HepG2 (cell line): ENCODE measurements at regions not wholly inside any gene's neighbourhood (a gene's known extent, or its start where the extent isn't known, plus 50 kb on each side); places are given as distances from the start of the nearest gene placed in this dataset.

Source experiments
- ATAC-seq: fragments of 200-7000 bp; cut with Tn5 transposase; 3 replicates; pipeline ENCODE4 v1.9.1; 2020; ENCODE audit warnings: mild to moderate bottlenecking, moderate library complexity
- BruUV-seq: library from RNA; stranded (reverse); fragments of 400-500 nt; replicated peaks from 2 replicates; lab custom pipeline; 2021; lab: Mats Ljungman, UMichigan
- CTCF ChIA-PET: fragments of 300-600 bp; formaldehyde crosslinking; extraction: SDS; loops from one replicate; lab custom pipeline; 2021; ENCODE audit warnings: low total read pairs, inconsistent platforms, low intra/inter-chr PET ratio; lab: Yijun Ruan, JAX
- POLR2A ChIA-PET: fragments of 350-600 bp; sonication (Branson Sonifier 250); formaldehyde crosslinking; loops from one replicate; lab custom pipeline; 2020; ENCODE audit warnings: antibody characterized with exemption, inconsistent platforms; lab: Yijun Ruan, JAX
- DNase-seq: peaks from one replicate; pipeline ENCODE4 v3.0.0-alpha.2; 2015; ENCODE audit warnings: low spot score
- FAIRE-seq: peaks from 3 replicates; lab custom pipeline; 2011; peaks lifted over from hg19 to GRCh38; lab: Jason Lieb, UNC
- H2AFZ ChIP-seq: one replicate; pipeline ENCODE4 v1.6.1; 2011; ENCODE audit warnings: low read length, inconsistent platforms
- H3K27ac ChIP-seq: fragments of 300-600 bp; 3 replicates; pipeline ENCODE4 v1.8.0; 2011; ENCODE audit warnings: mixed run types, mild to moderate bottlenecking, mixed read lengths, low read length, inconsistent platforms; ENCODE audit not compliant: insufficient read depth; ENCODE audit errors: extremely low read length
- H3K27me3 ChIP-seq, 2 experiments: fragments of 200-600 bp in 1 of 2; 2 replicates in 1 of 2; 3 replicates in 1 of 2; pipeline versions ENCODE4 v1.6.0 to v1.8.0; 2011; ENCODE audit warnings: low read length in 2 of 2, mild to moderate bottlenecking in 2 of 2, moderate library complexity in 2 of 2, inconsistent platforms in 1 of 2; ENCODE audit not compliant: insufficient read depth in 2 of 2, control insufficient read depth in 1 of 2
- H3K36me3 ChIP-seq, 2 experiments: fragments of 200-600 bp in 1 of 2; replicated peaks in 1 of 2; 2 replicates in 1 of 2; 3 replicates in 1 of 2; pipeline versions ENCODE4 v1.5.1 to v1.8.0; 2011; ENCODE audit warnings: low read length in 2 of 2, inconsistent platforms in 1 of 2; ENCODE audit not compliant: insufficient read depth in 2 of 2, control insufficient read depth in 1 of 2
- H3K4me1 ChIP-seq: 2 replicates; pipeline ENCODE4 v1.5.1; 2012; ENCODE audit warnings: low read length, inconsistent platforms; ENCODE audit not compliant: insufficient read depth
- H3K4me2 ChIP-seq: 2 replicates; pipeline ENCODE4 v1.6.0; 2011; ENCODE audit warnings: low read depth, low read length, inconsistent platforms
- H3K4me3 ChIP-seq, 3 experiments: fragments of 200-600 bp in 1 of 3; sonication (generic), shearing (Covaris generic) in 1 of 3; replicated peaks in 1 of 3; 2 replicates each; pipeline ENCODE4 v1.5.1; 2011 to 2016; ENCODE audit warnings: low read length in 3 of 3, inconsistent platforms in 2 of 3, low read depth in 2 of 3, mild to moderate bottlenecking in 2 of 3, control low read depth in 1 of 3, mixed read lengths in 1 of 3; ENCODE audit not compliant: insufficient read depth in 1 of 3
- H3K79me2 ChIP-seq: one replicate; pipeline ENCODE4 v1.6.1; 2011; ENCODE audit warnings: low read length, inconsistent platforms; ENCODE audit not compliant: insufficient read depth
- H3K9ac ChIP-seq: 2 replicates; pipeline ENCODE4 v1.6.0; 2011; ENCODE audit warnings: mild to moderate bottlenecking, low read depth, low read length, inconsistent platforms; ENCODE audit not compliant: insufficient read depth
- H3K9me3 ChIP-seq: 2 replicates; pipeline ENCODE4 v1.5.1; 2012; ENCODE audit warnings: mild to moderate bottlenecking, low read length
- H4K20me1 ChIP-seq: 2 replicates; pipeline ENCODE4 v1.6.0; 2011; ENCODE audit warnings: inconsistent platforms, mild to moderate bottlenecking, low read length, moderate library complexity; ENCODE audit not compliant: insufficient read depth
- AKNA ChIP-seq: sonication (generic); formaldehyde crosslinking; IDR thresholded peaks from 2 replicates; pipeline ENCODE4 v1.4.0; 2020; ENCODE audit warnings: missing genetic modification reagents, borderline replicate concordance
- ERF ChIP-seq: IDR thresholded peaks from 2 replicates; pipeline ENCODE4 v1.6.1; 2018; ENCODE audit warnings: missing biosample characterization, missing genetic modification reagents
- FOXA1 ChIP-seq, 2 experiments: fragments of 450-650 bp in 1 of 2; sonication (generic) in 1 of 2; formaldehyde crosslinking in 1 of 2; IDR thresholded peaks; 2 replicates each; pipeline versions ENCODE4 v1.4.0 to v1.6.1; 2016 to 2020; ENCODE audit warnings: missing genetic modification reagents in 1 of 2
- HOXA7 ChIP-seq: sonication (generic); formaldehyde crosslinking; IDR thresholded peaks from 2 replicates; pipeline ENCODE4 v1.8.1; 2022; ENCODE audit warnings: mild to moderate bottlenecking, missing genetic modification reagents, moderate library complexity
- IRX3 ChIP-seq: sonication (generic); formaldehyde crosslinking; IDR thresholded peaks from 2 replicates; pipeline ENCODE4 v1.8.1; 2023; ENCODE audit warnings: mild to moderate bottlenecking, low read depth, missing genetic modification reagents, borderline replicate concordance
- ISX ChIP-seq: sonication (generic); formaldehyde crosslinking; conservative IDR thresholded peaks from 2 replicates; pipeline ENCODE4 v1.5.0; 2020; ENCODE audit warnings: missing genetic modification reagents
- MIXL1 ChIP-seq: IDR thresholded peaks from 2 replicates; pipeline ENCODE4 v1.6.1; 2016
- NR1H2 ChIP-seq: sonication (generic); formaldehyde crosslinking; IDR thresholded peaks from 2 replicates; pipeline ENCODE4 v1.8.1; 2022; ENCODE audit warnings: low read depth, missing genetic modification reagents, borderline replicate concordance
- PITX1 ChIP-seq: sonication (generic); formaldehyde crosslinking; IDR thresholded peaks from 2 replicates; pipeline ENCODE4 v1.5.1; 2020; ENCODE audit warnings: mild to moderate bottlenecking, missing genetic modification reagents
- SRF ChIP-seq: IDR thresholded peaks from 2 replicates; pipeline ENCODE4 v1.6.1; 2011; ENCODE audit warnings: mild to moderate bottlenecking, low read depth, low read length, moderate library complexity
- SRY ChIP-seq: sonication (generic); formaldehyde crosslinking; IDR thresholded peaks from 2 replicates; pipeline ENCODE4 v1.8.0; 2022; ENCODE audit warnings: mild to moderate bottlenecking, missing genetic modification reagents
- TOPORS ChIP-seq: sonication (generic); formaldehyde crosslinking; IDR thresholded peaks from 2 replicates; pipeline ENCODE4 v1.8.0; 2023; ENCODE audit warnings: mild to moderate bottlenecking, missing genetic modification reagents
- ZBTB7A ChIP-seq: sonication (generic); formaldehyde crosslinking; IDR thresholded peaks from 2 replicates; pipeline ENCODE4 v1.8.0; 2022; ENCODE audit warnings: mild to moderate bottlenecking, missing genetic modification reagents
- ZFY ChIP-seq: sonication (generic); formaldehyde crosslinking; IDR thresholded peaks from 2 replicates; pipeline ENCODE4 v1.4.0; 2020; ENCODE audit warnings: missing genetic modification reagents
- ZFYVE20 ChIP-seq: sonication (generic); formaldehyde crosslinking; IDR thresholded peaks from 2 replicates; pipeline ENCODE4 v1.8.0; 2023; ENCODE audit warnings: low read depth, mild to moderate bottlenecking, moderate library complexity, missing genetic modification reagents, borderline replicate concordance
- ZNF160 ChIP-seq: sonication (generic); formaldehyde crosslinking; IDR thresholded peaks from 2 replicates; pipeline ENCODE4 v1.8.0; 2022; ENCODE audit warnings: mild to moderate bottlenecking, inconsistent platforms, missing genetic modification reagents
- ZNF256 ChIP-seq: sonication (generic); formaldehyde crosslinking; conservative IDR thresholded peaks from 2 replicates; pipeline ENCODE4 v1.4.0; 2020; ENCODE audit warnings: missing genetic modification reagents
- ZNF510 ChIP-seq: sonication (generic); formaldehyde crosslinking; IDR thresholded peaks from 2 replicates; pipeline ENCODE4 v1.4.0; 2020; ENCODE audit warnings: low read depth, mild to moderate bottlenecking, missing genetic modification reagents
- ZNF629 ChIP-seq: sonication (generic); formaldehyde crosslinking; conservative IDR thresholded peaks from 2 replicates; pipeline ENCODE4 v1.5.0; 2020; ENCODE audit warnings: missing genetic modification reagents
- ZNF761 ChIP-seq: sonication (generic); formaldehyde crosslinking; conservative IDR thresholded peaks from 2 replicates; pipeline ENCODE4 v1.4.0; 2020; ENCODE audit warnings: mild to moderate bottlenecking, missing genetic modification reagents
- ZSCAN25 ChIP-seq: sonication (generic); formaldehyde crosslinking; IDR thresholded peaks from 2 replicates; pipeline ENCODE4 v1.8.0; 2022; ENCODE audit warnings: mild to moderate bottlenecking, missing genetic modification reagents
- WGBS: methylation state at CpG from one replicate; pipeline ENCODE4 v1.1.6; 2017; ENCODE audit warnings: low lambda C conversion rate; 5-methylcytosine and 5-hydroxymethylcytosine counted together
- in situ Hi-C: cut with HindIII; loops from 2 replicates; pipeline ENCODE4 v1.10.0; 2017; ENCODE audit warnings: low pct_unique_long_range_greater_than_20kb; ENCODE audit not compliant: extremely low pct_ligation_motif_present
- intact Hi-C: fragments of 100-400 bp; cut with micrococcal nuclease; formaldehyde crosslinking; loops from one replicate; pipeline ENCODE4 v1.10.0; 2022; ENCODE audit not compliant: unreplicated experiment

GRCh38 chr7:25834050-25834449 lies 317.9 kb upstream of the NFE2L3 start (continued):
- TF ChIP-seq ERF (CRISPR knock-in tag) (no peak), ZBTB7A (CRISPR knock-in tag) (no peak), IRX3 (CRISPR knock-in tag) (no peak), HOXA7 (no peak), MIXL1 (CRISPR knock-in tag) (no peak), NR1H2 (CRISPR knock-in tag) (no peak), ISX (CRISPR knock-in tag) (no peak)
- TF ChIP-seq, all 625 proteins: peak for 0

- in situ Hi-C loops (no loop called here), intact Hi-C loops (no loop called here)
- no TSS peak for BruUV-seq
- Histone ChIP-seq H3K27ac (no peak overlapping the region), H3K4me3 (no peak overlapping the region), H3K4me1 (peaks cover 22% of the 10 kb centered on the region), H2AFZ (no peak overlapping the region), H4K20me1 (no peaks in the 10 kb centered on the region), H3K4me2 (no peak overlapping the region), H3K79me2 (no peaks in the 10 kb centered on the region), H3K36me3 (no peaks in the 10 kb centered on the region), H3K9ac (no peak overlapping the region), H3K27me3 (peaks cover 0 to 47% of the 10 kb centered on the region in 2 experiments; a peak in 2 of 5 replicates), H3K9me3 (no peaks in the 10 kb centered on the region)
- FAIRE-seq = no peak
- no peak for ATAC-seq
- WGBS = 37% methylated on average over 3 of the region's 5 CpGs
- POLR2A ChIA-PET = no interaction called here
- DNase-seq = no peak
- CTCF ChIA-PET = no interaction called here
- TF ChIP-seq ZNF160 (CRISPR knock-in tag) (no peak), ZNF761 (CRISPR knock-in tag) (no peak), FOXA1 (IDR thresholded peaks at IDR 0.05) (no peak), FOXA1 (CRISPR knock-in tag; IDR thresholded peaks at IDR 0.05) (no peak), ZNF256 (CRISPR knock-in tag) (no peak), SRF (no peak), ZSCAN25 (CRISPR knock-in tag) (no peak), ZNF510 (CRISPR knock-in tag) (no peak), PITX1 (CRISPR knock-in tag) (no peak), TOPORS (no peak), ZFYVE20 (CRISPR knock-in tag) (no peak), ZFY (CRISPR knock-in tag) (no peak), ZNF629 (CRISPR knock-in tag) (no peak), SRY (CRISPR knock-in tag) (no peak), AKNA (CRISPR knock-in tag) (no peak)
Measured at GRCh38 chr7:25835197-25835596, 316.8 kb upstream of the NFE2L3 start.
